ENCODE measurements at regions not wholly inside any gene's neighbourhood (a gene's known extent, or its start where the extent isn't known, plus 50 kb on each side); places are given as distances from the start of the nearest gene placed in this dataset.
"Not testable (repeated sequence)": the region's sequence is repeated elsewhere in the genome, so short reads cannot be mapped to it uniquely, and the experiment has no call there.

- FAIRE-seq, result no peak
- TF ChIP-seq POLR2A (IDR thresholded peaks at IDR 0.05; ENCODE audit: low read depth, low read length), result no peak
- DNase-seq (ENCODE audit: insufficient read length, low spot score), result no peak
Observed at GRCh38 chr12:23236811-23237210, 611.8 kb downstream of the ETNK1 start.

- DNase-seq (ENCODE audit: insufficient read length, low spot score) (no peak), FAIRE-seq (no peak)
- no peak for TF ChIP-seq POLR2A (IDR thresholded peaks at IDR 0.05; ENCODE audit: low read depth, low read length)
Observed at GRCh38 chr12:23238190-23238589, 613.2 kb downstream of the ETNK1 start.

GRCh38 chr12:23238957-23239356 lies 614.0 kb downstream of the ETNK1 start:
- FAIRE-seq (no peak), DNase-seq (ENCODE audit: insufficient read length, low spot score) (no peak)
- TF ChIP-seq POLR2A (IDR thresholded peaks at IDR 0.05; ENCODE audit: low read depth, low read length), result no peak

- FAIRE-seq, result no peak
- DNase-seq (ENCODE audit: insufficient read length, low spot score), result no peak
- TF ChIP-seq POLR2A (IDR thresholded peaks at IDR 0.05; ENCODE audit: low read depth, low read length), result no peak
Observed at GRCh38 chr12:23245186-23245585, 620.2 kb downstream of the ETNK1 start.

GRCh38 chr12:23253191-23253590 lies 628.2 kb downstream of the ETNK1 start:
- DNase-seq (ENCODE audit: insufficient read length, low spot score), result no peak
- TF ChIP-seq POLR2A (IDR thresholded peaks at IDR 0.05; ENCODE audit: low read depth, low read length), result no peak
- FAIRE-seq, result no peak

- not testable (repeated sequence) for FAIRE-seq; DNase-seq (ENCODE audit: insufficient read length, low spot score)
Observed at GRCh38 chr12:23253910-23254309, 628.9 kb downstream of the ETNK1 start.

- FAIRE-seq (no peak), DNase-seq (ENCODE audit: insufficient read length, low spot score) (no peak)
- no peak for TF ChIP-seq POLR2A (IDR thresholded peaks at IDR 0.05; ENCODE audit: low read depth, low read length)
Observed at GRCh38 chr12:23259558-23259957, 634.6 kb downstream of the ETNK1 start.

GRCh38 chr12:23262670-23263069 lies 637.7 kb downstream of the ETNK1 start:
- TF ChIP-seq POLR2A (IDR thresholded peaks at IDR 0.05; ENCODE audit: low read depth, low read length), result no peak
- no peak for FAIRE-seq
- no peak for DNase-seq (ENCODE audit: insufficient read length, low spot score)

GRCh38 chr12:23277831-23278230 lies 652.9 kb downstream of the ETNK1 start:
- no peak for TF ChIP-seq POLR2A (IDR thresholded peaks at IDR 0.05; ENCODE audit: low read depth, low read length)
- DNase-seq (ENCODE audit: insufficient read length, low spot score), result no peak
- FAIRE-seq, result no peak

- no peak for FAIRE-seq
- no peak for DNase-seq (ENCODE audit: insufficient read length, low spot score)
- no peak for TF ChIP-seq POLR2A (IDR thresholded peaks at IDR 0.05; ENCODE audit: low read depth, low read length)
Observed at GRCh38 chr12:23281295-23281694, 656.3 kb downstream of the ETNK1 start.

GRCh38 chr12:23282701-23283100 lies 657.7 kb downstream of the ETNK1 start:
- no peak for DNase-seq (ENCODE audit: insufficient read length, low spot score)
- FAIRE-seq, result no peak
- TF ChIP-seq POLR2A (IDR thresholded peaks at IDR 0.05; ENCODE audit: low read depth, low read length), result no peak

- DNase-seq (ENCODE audit: insufficient read length, low spot score), result not testable (repeated sequence)
Observed at GRCh38 chr12:23285764-23286530, 661.0 kb downstream of the ETNK1 start.

GRCh38 chr12:23290627-23291330 lies 658.7 kb downstream of the SOX5 start:
- TF ChIP-seq POLR2A (IDR thresholded peaks at IDR 0.05; ENCODE audit: low read depth, low read length), result no peak
- no peak for DNase-seq (ENCODE audit: insufficient read length, low spot score)
- no peak for FAIRE-seq

More at GRCh38 chr12:23285764-23286530, 661.0 kb downstream of the ETNK1 start:
- FAIRE-seq, result not testable (repeated sequence)

- no peak for TF ChIP-seq POLR2A (IDR thresholded peaks at IDR 0.05; ENCODE audit: low read depth, low read length)
- FAIRE-seq, result no peak
- no peak for DNase-seq (ENCODE audit: insufficient read length, low spot score)
Observed at GRCh38 chr12:23303220-23303619, 646.2 kb downstream of the SOX5 start.

GRCh38 chr12:23303821-23304220 lies 645.6 kb downstream of the SOX5 start:
- DNase-seq (ENCODE audit: insufficient read length, low spot score), result no peak
- no peak for TF ChIP-seq POLR2A (IDR thresholded peaks at IDR 0.05; ENCODE audit: low read depth, low read length)
- no peak for FAIRE-seq
